ENCODE measurements at regions not wholly inside any gene's neighbourhood (a gene's known extent, or its start where the extent isn't known, plus 50 kb on each side); places are given as distances from the start of the nearest gene placed in this dataset.

DNA sequence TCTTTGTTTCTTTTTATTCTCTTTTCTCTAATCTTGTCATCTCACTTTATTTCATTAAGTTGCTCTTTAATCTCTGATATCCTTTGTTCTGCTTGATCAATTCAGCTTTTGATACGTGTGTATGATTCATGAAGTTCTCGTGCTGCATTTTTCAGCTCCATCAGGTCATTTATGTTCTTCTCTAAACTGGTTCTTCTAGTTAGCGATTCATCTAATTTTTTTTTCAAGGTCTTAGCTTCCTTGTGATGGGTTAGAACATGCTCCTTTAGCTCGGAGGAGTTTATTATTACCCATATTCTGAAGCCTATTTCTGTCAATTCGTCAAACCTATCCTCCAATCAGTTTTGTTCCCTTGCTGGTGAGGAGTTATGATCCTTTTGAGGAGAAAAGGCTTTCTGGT, 1045.0 kb upstream of the ADGRL3 start:
- DNase-seq: no peak
- Mint-ChIP-seq H3K27me3 (no peaks in the 10 kb centered on the region), H3K4me3 (no peak overlapping the region), H3K36me3 (ENCODE audit: low read depth) (no peaks in the 10 kb centered on the region), H3K9me3 (peaks cover 27% of the 10 kb centered on the region), H3K27ac (no peak overlapping the region), H3K4me1 (ENCODE audit: low read depth) (no peaks in the 10 kb centered on the region)

DNA sequence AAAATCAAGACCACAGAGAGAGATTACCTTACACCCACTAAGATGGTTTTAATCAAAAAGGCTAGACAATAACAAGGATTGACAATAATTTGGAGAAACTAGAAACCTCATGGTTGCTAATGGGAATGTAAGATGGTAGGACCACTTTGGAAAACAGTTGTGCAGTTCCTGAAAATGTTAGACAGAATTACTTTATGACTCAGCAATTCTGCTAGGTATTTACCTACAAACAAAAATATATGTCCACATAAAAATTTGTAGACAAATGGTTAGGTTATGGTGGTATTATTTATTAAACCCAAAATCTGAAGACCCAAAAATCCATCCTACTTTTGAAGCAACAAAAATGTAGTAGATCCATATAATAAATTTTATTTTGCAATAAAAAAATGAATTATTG, 1027.0 kb upstream of the ADGRL3 start:
- peaks cover 10% of the 10 kb centered on the region for H3K9me3 Mint-ChIP-seq
- no peak for DNase-seq
- H3K4me3 Mint-ChIP-seq: no peak overlapping the region
- H3K27ac Mint-ChIP-seq: no peak overlapping the region
- H3K36me3 Mint-ChIP-seq (ENCODE audit: low read depth): no peaks in the 10 kb centered on the region
- no peaks in the 10 kb centered on the region for H3K27me3 Mint-ChIP-seq
- H3K4me1 Mint-ChIP-seq (ENCODE audit: low read depth): no peaks in the 10 kb centered on the region

DNA sequence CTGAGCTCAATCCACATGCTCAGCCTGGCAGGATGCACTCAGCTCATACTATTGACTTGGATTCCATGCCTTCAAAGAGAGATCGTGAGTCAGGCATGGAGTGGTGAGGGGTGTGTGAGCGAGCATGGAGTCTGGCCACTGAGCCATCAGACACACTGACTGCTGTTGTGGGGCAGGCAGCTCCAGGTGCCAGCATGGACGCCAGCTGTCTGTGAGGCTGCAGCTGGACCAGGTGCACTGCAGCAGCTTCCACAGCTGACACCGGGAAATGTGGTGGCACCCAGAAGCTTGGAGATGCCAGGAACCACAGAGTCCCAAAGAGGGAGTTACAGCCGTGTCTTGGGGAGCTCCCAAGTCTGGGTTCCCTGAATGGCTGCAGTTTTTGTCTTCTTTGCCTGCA, 1026.4 kb upstream of the ADGRL3 start:
- H3K27me3 Mint-ChIP-seq: no peaks in the 10 kb centered on the region
- H3K4me1 Mint-ChIP-seq (ENCODE audit: low read depth): no peaks in the 10 kb centered on the region
- H3K9me3 Mint-ChIP-seq: peaks cover 10% of the 10 kb centered on the region

DNA sequence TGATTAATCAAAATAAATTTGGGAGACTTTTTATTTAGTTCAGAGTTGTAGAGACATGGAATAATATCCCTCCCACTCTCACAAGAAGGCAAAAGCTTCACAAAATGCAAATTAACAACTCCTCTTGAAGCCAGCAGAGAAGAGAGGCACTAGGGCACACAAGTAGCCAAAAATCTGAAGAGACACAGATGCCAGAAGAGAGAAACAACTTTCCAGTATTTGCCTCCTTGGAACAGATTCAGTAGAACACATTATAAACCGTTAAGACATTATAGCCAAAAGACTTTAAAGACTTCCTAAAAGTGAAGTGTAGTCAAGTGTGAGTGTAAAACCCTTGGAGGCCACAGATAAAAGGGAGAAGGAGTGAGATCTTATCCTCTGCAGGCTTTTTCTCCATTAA, 1024.9 kb upstream of the ADGRL3 start:
- no peak for DNase-seq
- Mint-ChIP-seq H3K27me3 (no peaks in the 10 kb centered on the region), H3K4me1 (ENCODE audit: low read depth) (no peaks in the 10 kb centered on the region), H3K27ac (no peak overlapping the region), H3K4me3 (no peak overlapping the region), H3K36me3 (ENCODE audit: low read depth) (no peaks in the 10 kb centered on the region), H3K9me3 (peaks cover 12% of the 10 kb centered on the region)

More for the DNA sequence above, 1026.4 kb upstream of the ADGRL3 start:
- no peak overlapping the region for H3K27ac Mint-ChIP-seq
- H3K4me3 Mint-ChIP-seq: no peak overlapping the region
- DNase-seq: no peak
- H3K36me3 Mint-ChIP-seq (ENCODE audit: low read depth): no peaks in the 10 kb centered on the region

DNA sequence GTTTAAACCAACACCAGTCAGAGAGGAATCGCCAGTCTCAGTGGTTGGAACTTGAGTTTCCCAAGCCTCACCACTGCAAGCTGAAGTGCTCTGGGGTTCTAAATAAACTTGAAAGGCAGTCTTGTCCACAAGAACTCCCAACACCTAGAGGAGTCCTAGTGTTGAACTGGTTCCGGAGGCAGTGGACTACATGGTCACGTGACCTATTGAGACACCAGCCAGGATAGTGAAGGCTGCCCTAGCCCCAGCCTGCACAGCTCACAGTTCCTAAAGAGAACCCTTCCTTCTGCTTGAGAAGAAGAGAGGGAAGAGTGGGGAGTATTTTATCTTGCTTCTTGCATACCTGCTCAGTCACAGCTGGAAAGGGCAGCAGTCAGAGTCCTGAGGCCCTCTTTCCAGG, 1012.7 kb upstream of the ADGRL3 start:
- H3K36me3 Mint-ChIP-seq (ENCODE audit: low read depth): no peaks in the 10 kb centered on the region
- H3K27ac Mint-ChIP-seq: no peak overlapping the region
- H3K4me1 Mint-ChIP-seq (ENCODE audit: low read depth): no peaks in the 10 kb centered on the region
- H3K4me3 Mint-ChIP-seq: no peak overlapping the region
- H3K9me3 Mint-ChIP-seq: peaks cover 10% of the 10 kb centered on the region
- DNase-seq: no peak
- no peaks in the 10 kb centered on the region for H3K27me3 Mint-ChIP-seq

DNA sequence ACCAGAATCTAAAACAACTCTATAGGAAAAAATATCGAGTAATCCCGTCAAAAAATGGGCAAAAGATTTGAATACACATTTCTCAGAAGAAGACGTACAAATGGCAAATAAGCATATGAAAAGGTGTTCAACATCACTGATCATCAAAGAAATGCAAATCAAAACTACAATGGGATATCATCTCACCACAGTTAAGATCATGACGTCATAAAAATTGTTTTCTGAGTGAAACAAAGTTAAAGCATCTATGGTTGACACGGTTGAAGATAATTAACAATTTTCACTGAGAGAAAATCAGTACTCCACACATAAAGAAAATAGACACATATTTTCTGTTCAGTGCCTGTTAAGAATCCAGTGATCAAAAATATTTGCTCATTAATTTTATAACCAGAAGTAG, 1010.8 kb upstream of the ADGRL3 start:
- Mint-ChIP-seq H3K4me3 (no peak overlapping the region), H3K9me3 (peaks cover 10% of the 10 kb centered on the region), H3K27me3 (no peaks in the 10 kb centered on the region), H3K27ac (no peak overlapping the region), H3K4me1 (ENCODE audit: low read depth) (no peaks in the 10 kb centered on the region), H3K36me3 (ENCODE audit: low read depth) (no peaks in the 10 kb centered on the region)
- no peak for DNase-seq

DNA sequence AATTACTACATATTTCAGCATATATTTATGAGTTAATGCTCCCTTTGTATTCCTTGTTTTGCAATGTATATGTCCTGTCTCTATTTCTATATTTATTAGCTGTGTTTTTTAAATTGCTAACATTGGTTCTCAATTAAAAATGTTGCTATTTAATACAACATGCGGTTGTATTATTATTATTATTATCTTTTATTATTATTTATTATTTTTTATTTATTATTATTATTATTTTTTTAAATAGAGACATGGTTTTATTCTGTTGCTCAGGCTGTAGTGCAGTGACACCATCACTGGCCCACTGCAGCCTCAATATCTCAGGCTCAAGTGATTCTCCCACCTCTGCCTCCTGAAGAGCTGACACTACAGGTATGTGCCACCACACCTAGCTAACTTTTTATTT, 1005.9 kb upstream of the ADGRL3 start:
- no peak overlapping the region for H3K27ac Mint-ChIP-seq

DNA sequence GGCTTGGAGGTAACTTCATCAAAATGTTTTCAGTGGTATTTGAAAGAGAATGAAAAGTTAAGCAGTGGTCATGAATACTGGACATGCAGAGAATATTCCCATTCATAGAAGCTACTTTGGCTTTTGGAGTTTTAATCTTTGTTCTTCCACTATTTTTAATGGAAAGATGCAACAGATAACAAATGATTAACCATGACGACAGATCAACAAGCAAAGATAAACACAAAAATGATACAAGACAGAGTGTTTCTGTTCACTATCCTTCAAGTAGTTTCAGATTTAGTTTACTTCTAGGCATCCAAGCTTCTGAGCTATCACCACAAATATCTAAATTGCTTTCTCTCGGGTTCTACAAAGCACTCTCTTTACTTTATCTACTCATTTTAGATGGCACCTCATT, 1004.9 kb upstream of the ADGRL3 start:
- Mint-ChIP-seq H3K4me1 (ENCODE audit: low read depth) (no peaks in the 10 kb centered on the region), H3K4me3 (no peak overlapping the region), H3K27me3 (no peaks in the 10 kb centered on the region), H3K27ac (no peak overlapping the region), H3K36me3 (ENCODE audit: low read depth) (no peaks in the 10 kb centered on the region), H3K9me3 (peaks cover 11% of the 10 kb centered on the region)
- no peak for DNase-seq

More for the DNA sequence above, 1005.9 kb upstream of the ADGRL3 start:
- no peak for DNase-seq
- H3K27me3 Mint-ChIP-seq: no peaks in the 10 kb centered on the region
- no peaks in the 10 kb centered on the region for H3K4me1 Mint-ChIP-seq (ENCODE audit: low read depth)
- H3K36me3 Mint-ChIP-seq (ENCODE audit: low read depth): no peaks in the 10 kb centered on the region
- H3K9me3 Mint-ChIP-seq: peaks cover 16% of the 10 kb centered on the region
- no peak overlapping the region for H3K4me3 Mint-ChIP-seq

DNA sequence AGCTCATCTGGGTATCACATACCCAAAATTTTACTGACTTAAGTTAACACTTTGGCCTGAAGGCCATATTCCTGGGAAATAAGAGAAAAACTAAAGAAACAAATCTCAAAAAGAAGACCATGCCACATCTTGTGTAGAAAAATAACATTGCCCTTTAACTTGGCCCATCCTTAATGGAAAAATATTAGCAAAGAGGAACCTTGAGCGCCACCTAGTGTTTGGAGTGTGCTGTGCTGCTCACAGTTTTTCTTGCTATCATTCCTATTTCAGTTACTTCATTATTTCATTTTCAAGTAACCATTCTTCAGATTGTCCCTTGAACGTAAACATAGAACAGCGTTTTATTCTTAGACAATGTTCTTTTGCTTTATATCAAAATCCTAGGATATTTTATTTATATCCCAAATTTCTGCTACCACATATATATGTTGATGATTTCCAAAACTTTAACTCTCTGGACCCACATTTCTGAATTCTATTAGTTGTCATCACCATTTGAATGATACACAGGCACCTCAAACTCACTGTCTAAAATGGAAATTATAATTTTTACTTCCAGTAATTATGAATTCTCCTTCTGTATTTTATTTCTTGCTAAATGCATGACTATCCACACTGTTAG, 999.0 kb upstream of the ADGRL3 start:
- H3K36me3 Mint-ChIP-seq (ENCODE audit: low read depth): no peaks in the 10 kb centered on the region
- no peaks in the 10 kb centered on the region for H3K27me3 Mint-ChIP-seq
- no peak for DNase-seq
- H3K9me3 Mint-ChIP-seq: no peaks in the 10 kb centered on the region
- no peak overlapping the region for H3K4me3 Mint-ChIP-seq
- H3K4me1 Mint-ChIP-seq (ENCODE audit: low read depth): no peaks in the 10 kb centered on the region
- H3K27ac Mint-ChIP-seq: no peak overlapping the region

DNA sequence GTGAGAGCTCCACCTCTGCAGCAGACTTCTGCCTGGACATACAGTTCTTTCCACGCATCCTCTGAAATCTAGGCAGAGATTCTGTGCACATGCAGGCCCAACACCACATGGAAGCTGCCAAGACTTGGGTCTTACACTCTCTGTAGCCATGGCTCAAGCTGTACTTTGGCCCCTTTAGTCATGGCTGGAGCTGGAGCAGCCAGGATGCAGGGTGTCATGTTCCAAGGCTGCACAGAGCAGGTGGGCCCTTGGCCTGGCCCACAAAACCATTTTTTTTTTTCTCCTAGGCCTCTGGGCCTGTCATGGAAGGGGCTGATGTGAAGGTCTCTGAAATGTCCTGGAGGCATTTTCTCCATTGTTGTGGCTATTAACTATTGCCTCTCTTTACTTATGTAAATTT, 990.5 kb upstream of the ADGRL3 start:
- no peak for DNase-seq
- Mint-ChIP-seq H3K27ac (no peak overlapping the region), H3K27me3 (no peaks in the 10 kb centered on the region), H3K4me3 (no peak overlapping the region), H3K4me1 (ENCODE audit: low read depth) (no peaks in the 10 kb centered on the region), H3K9me3 (peaks cover 11% of the 10 kb centered on the region), H3K36me3 (ENCODE audit: low read depth) (no peaks in the 10 kb centered on the region)

DNA sequence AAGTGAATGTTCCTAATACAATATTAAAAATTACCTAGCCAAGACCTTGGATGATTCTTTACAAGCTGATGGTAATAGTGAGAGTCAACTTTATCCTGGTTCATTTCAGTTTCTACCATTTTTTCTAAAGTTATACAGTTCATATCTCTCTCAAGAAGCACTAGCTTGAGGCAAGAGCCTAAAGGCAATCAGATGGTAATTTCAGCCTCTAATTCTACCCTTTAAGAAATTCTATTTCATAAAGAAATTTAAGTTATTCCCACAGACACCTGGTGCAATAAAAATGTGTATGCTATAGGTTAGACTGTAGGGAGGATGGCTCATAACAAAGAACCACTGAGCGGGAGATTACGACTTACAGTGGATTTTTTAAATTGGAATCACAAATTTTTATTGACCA, 984.2 kb upstream of the ADGRL3 start:
- Mint-ChIP-seq H3K27me3 (no peaks in the 10 kb centered on the region), H3K4me1 (ENCODE audit: low read depth) (no peaks in the 10 kb centered on the region), H3K27ac (no peak overlapping the region), H3K36me3 (ENCODE audit: low read depth) (no peaks in the 10 kb centered on the region), H3K4me3 (no peak overlapping the region), H3K9me3 (peaks cover 3% of the 10 kb centered on the region)
- no peak for DNase-seq

DNA sequence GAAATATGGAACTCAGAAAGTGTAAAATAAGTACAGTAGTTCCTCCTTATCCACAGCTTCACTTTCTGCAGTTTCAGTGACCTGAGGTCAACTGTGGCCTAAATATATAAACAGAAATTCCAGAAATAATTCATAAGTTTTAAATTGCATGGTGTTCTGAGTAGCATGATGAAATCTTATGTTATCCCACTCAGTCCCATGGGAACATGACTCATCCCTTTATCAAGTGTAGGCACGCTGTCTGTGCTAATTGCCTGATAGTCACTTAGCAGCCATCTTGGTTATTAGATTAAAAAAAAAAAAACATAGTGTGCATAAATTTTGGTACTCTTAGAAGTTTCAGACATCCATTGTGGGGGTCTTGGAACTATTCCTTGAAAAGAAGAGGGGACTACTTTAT, 983.4 kb upstream of the ADGRL3 start:
- Mint-ChIP-seq H3K9me3 (peaks cover 3% of the 10 kb centered on the region), H3K4me3 (no peak overlapping the region), H3K4me1 (ENCODE audit: low read depth) (no peaks in the 10 kb centered on the region), H3K36me3 (ENCODE audit: low read depth) (no peaks in the 10 kb centered on the region), H3K27me3 (no peaks in the 10 kb centered on the region), H3K27ac (no peak overlapping the region)
- DNase-seq: no peak

DNA sequence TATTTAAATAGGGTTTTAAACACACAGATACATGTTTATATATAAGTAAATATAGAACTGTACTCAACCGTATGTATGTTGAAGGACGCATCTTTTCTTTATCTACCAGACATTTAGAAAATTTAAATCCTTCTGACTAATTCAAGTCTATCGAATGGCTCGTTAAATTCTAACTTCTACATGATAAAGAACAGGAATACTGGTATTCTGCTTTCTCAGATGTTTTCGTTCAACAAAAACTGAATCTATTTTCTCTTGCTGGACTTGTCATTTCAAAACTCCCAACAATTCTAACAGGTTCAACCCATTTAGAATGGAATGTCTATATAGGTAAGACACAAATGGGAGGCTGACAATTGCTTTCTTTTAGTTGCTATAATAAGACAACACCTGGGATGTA, 978.3 kb upstream of the ADGRL3 start:
- H3K27ac Mint-ChIP-seq: no peak overlapping the region
- no peak for DNase-seq
- H3K9me3 Mint-ChIP-seq: peaks cover 7% of the 10 kb centered on the region
- H3K4me3 Mint-ChIP-seq: no peak overlapping the region
- no peaks in the 10 kb centered on the region for H3K27me3 Mint-ChIP-seq
- H3K4me1 Mint-ChIP-seq (ENCODE audit: low read depth): no peaks in the 10 kb centered on the region
- no peaks in the 10 kb centered on the region for H3K36me3 Mint-ChIP-seq (ENCODE audit: low read depth)

DNA sequence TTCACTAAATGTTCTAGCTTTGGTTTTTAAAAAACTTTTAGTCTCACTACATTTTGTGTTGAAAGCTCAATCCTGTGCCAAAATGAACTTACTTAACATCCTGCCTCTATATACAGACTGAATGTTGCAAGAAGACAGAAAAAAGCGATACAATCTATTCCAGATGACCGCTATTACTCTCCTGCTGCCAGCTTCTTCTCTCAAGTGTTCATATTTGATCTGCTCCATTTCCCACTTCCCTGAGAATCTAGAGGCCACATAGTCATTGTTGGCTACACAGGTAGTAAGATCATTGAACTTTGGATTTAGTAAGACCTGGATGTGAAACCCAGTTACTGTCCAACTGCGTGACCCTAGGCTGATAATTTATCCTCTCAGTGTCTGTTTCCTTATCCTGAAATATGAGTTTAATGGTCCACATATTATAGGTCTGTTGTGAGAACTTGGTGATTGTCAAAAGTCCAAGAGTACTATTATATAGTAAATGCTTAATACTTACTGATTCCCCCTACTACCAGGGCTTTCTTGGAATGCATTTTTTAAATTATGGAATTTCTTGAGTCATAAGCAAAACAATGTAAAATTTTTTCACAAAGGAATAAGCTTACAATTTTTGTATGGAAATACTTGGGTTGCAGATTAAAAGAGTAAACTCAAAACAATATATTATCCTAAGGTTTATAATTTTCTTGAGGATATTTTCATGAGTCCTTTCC, 976.8 kb upstream of the ADGRL3 start:
- Mint-ChIP-seq H3K4me3 (no peak overlapping the region), H3K36me3 (ENCODE audit: low read depth) (no peaks in the 10 kb centered on the region), H3K27me3 (no peaks in the 10 kb centered on the region), H3K27ac (no peak overlapping the region), H3K4me1 (ENCODE audit: low read depth) (no peaks in the 10 kb centered on the region), H3K9me3 (peaks cover 7% of the 10 kb centered on the region)
- DNase-seq: no peak

DNA sequence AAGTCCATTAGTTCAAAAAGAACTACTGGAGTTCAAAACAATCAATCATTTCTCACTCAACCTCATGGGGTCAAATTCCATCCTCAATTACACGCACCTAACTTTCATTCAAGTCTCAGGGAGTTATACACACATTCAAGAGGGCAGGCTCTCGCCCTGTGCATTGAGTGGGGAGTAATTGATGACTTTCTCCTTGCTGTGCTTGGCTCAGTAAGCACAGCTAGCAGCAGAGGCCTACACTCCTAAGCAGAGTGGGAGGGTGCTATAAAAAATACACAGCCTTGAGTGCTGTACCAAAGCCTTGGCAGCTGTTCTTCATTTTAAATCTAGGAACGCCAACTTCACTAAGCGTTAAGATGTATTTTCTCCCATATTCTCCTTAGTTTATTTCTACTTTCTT, 958.3 kb upstream of the ADGRL3 start:
- no peak overlapping the region for H3K4me3 Mint-ChIP-seq
- no peaks in the 10 kb centered on the region for H3K36me3 Mint-ChIP-seq (ENCODE audit: low read depth)
- no peak for DNase-seq
- H3K27ac Mint-ChIP-seq: no peak overlapping the region
- peaks cover 16% of the 10 kb centered on the region for H3K9me3 Mint-ChIP-seq
- H3K4me1 Mint-ChIP-seq (ENCODE audit: low read depth): no peaks in the 10 kb centered on the region
- no peaks in the 10 kb centered on the region for H3K27me3 Mint-ChIP-seq

DNA sequence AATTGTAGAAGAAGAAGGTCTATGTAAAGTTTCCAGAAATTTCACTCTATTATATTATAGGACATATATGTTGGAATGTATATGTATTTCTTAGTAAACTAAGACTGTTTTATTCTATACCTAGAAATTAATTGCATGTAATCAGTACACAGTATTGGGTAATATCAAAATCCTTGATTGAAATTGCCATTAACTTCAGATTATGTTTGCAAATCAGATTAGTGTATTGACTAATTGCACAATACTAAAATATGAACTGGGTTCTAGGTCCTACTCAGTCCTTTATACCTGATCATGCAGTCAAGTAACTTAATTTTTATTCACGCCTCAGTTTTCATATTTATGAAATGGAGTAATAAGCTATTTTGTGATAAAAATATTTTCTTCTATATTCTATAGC, 950.3 kb upstream of the ADGRL3 start:
- no peaks in the 10 kb centered on the region for H3K9me3 Mint-ChIP-seq
- H3K27ac Mint-ChIP-seq: no peak overlapping the region
- H3K4me3 Mint-ChIP-seq: no peak overlapping the region
- H3K36me3 Mint-ChIP-seq (ENCODE audit: low read depth): no peaks in the 10 kb centered on the region
- H3K27me3 Mint-ChIP-seq: no peaks in the 10 kb centered on the region
- H3K4me1 Mint-ChIP-seq (ENCODE audit: low read depth): no peaks in the 10 kb centered on the region
- DNase-seq: no peak
